Chondrocyte (in vitro differentiated cells): ENCODE measurements at regions not wholly inside any gene's neighbourhood (a gene's known extent, or its start where the extent isn't known, plus 50 kb on each side); places are given as distances from the start of the nearest gene placed in this dataset.
"Not testable (repeated sequence)": the region's sequence is repeated elsewhere in the genome, so short reads cannot be mapped to it uniquely, and the experiment has no call there.

ENCODE experiments used
- DNase-seq: peaks from one replicate; pipeline ENCODE4 v3.0.0; 2021; ENCODE audit warnings: mixed read lengths, low spot score
- H3K27ac Mint-ChIP-seq: one replicate; pipeline ENCODE4 v1.8.0; 2021; ENCODE audit warnings: mild to moderate bottlenecking, moderate library complexity, mixed read lengths; ENCODE audit not compliant: unreplicated experiment
- H3K27me3 Mint-ChIP-seq: 2 replicates; pipeline ENCODE4 v1.8.0; 2021; ENCODE audit warnings: low read depth, mixed read lengths
- H3K36me3 Mint-ChIP-seq: 2 replicates; pipeline ENCODE4 v1.8.0; 2021; ENCODE audit warnings: low read depth, mixed read lengths
- H3K4me1 Mint-ChIP-seq: 2 replicates; pipeline ENCODE4 v1.8.0; 2021; ENCODE audit warnings: low read depth, mild to moderate bottlenecking, mixed read lengths
- H3K4me3 Mint-ChIP-seq: one replicate; pipeline ENCODE4 v1.8.0; 2021; ENCODE audit warnings: mild to moderate bottlenecking, moderate library complexity, mixed read lengths; ENCODE audit not compliant: unreplicated experiment
- H3K9me3 Mint-ChIP-seq: 2 replicates; pipeline ENCODE4 v1.8.0; 2021; ENCODE audit warnings: low read depth, mixed read lengths
- TF ChIP-seq, protein P1 (sequence below): fragments of 200-600 bp; sonication (generic); IDR thresholded peaks from 2 replicates; pipeline ENCODE4 v1.5.0; 2021; ENCODE audit warnings: antibody characterized with exemption, mild to moderate bottlenecking, moderate library complexity

DNA sequence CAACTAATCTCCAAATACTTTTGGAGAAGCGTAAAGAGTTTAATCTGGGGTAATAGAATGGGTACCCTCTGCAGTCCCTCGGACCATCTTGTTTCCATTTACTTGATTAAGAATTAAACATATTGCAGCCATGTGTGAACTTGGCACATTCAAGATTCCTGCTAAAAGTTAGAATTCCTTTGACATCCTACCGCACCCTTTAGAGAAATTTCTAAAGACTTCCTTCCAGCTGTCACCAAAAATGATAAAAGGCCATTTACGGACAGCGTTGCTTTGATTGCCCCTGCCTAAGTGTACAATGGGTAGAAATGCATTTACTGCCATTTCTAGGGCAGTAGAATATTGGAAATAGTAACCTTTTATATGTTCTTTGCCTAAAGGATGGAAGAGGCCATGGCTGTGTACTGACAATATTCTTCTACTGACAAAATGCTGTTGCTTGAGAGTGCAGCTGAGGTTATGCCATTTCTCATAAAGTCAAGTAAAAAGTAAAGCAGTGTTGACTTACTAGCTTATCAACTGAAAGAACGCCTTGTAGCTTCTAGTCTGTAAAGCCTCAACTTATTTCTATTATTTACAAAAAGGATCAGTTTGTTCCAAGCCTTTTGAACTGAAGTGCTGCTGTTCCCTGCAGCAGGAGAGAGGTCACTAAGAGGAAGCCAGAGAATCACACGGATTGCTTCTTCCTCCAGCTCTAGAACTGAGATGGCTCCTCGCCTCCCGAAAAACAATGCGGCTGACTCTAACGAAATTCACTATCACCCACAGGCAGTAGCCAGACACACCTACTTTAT, 139.8 kb upstream of the BASP1 start:
- TF ChIP-seq, protein P1, sequence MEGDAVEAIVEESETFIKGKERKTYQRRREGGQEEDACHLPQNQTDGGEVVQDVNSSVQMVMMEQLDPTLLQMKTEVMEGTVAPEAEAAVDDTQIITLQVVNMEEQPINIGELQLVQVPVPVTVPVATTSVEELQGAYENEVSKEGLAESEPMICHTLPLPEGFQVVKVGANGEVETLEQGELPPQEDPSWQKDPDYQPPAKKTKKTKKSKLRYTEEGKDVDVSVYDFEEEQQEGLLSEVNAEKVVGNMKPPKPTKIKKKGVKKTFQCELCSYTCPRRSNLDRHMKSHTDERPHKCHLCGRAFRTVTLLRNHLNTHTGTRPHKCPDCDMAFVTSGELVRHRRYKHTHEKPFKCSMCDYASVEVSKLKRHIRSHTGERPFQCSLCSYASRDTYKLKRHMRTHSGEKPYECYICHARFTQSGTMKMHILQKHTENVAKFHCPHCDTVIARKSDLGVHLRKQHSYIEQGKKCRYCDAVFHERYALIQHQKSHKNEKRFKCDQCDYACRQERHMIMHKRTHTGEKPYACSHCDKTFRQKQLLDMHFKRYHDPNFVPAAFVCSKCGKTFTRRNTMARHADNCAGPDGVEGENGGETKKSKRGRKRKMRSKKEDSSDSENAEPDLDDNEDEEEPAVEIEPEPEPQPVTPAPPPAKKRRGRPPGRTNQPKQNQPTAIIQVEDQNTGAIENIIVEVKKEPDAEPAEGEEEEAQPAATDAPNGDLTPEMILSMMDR = no peak
- Mint-ChIP-seq H3K36me3 (no peaks in the 10 kb centered on the region), H3K4me1 (peaks cover 22% of the 10 kb centered on the region), H3K4me3 (no peak overlapping the region), H3K9me3 (no peaks in the 10 kb centered on the region), H3K27me3 (no peaks in the 10 kb centered on the region), H3K27ac (no peak overlapping the region)
- no peak for DNase-seq

DNA sequence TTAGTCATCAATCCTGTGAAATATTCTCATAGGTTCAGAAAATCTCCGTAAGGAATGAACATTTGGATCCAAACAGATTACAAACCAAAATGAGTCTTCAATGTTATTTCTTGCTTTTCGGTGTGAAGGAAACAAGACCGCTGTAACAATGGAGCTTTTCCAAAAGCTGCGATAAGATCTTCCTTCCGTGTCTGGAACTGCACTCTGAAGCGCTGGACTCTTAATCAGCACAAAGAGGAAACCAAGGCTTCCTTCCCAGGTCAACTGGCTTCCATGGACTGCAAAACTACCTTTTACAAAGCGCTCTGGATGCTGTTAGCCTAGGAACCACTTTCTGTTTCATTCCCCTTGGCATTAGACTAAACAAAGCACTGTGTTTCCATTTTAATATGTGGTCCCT, 137.9 kb upstream of the BASP1 start:
- Mint-ChIP-seq H3K4me1 (peaks cover 17% of the 10 kb centered on the region), H3K4me3 (no peak overlapping the region), H3K27ac (no peak overlapping the region), H3K9me3 (no peaks in the 10 kb centered on the region), H3K36me3 (no peaks in the 10 kb centered on the region), H3K27me3 (no peaks in the 10 kb centered on the region)
- no peak for DNase-seq
- TF ChIP-seq, protein P1 = no peak

DNA sequence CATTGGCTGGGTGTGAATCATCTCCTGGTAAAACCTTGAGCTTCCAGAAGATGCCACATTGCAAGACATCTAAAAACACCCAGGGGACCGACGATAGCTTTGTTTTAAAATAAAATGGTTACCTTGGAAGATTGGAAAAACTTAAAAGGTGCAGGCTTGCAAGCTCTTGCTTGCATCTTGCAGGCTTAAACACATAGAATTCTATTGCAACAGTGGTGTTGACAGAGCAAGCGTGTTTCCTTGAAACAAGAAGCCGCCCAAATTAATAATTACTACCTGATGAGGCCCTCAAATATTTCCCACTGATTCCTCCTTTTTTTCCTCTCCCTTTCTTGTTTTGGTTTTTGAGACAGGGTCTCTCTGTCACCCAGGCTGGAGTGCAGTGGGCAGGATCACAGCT, 137.1 kb upstream of the BASP1 start:
- no peak overlapping the region for H3K27ac Mint-ChIP-seq
- no peaks in the 10 kb centered on the region for H3K36me3 Mint-ChIP-seq
- TF ChIP-seq, protein P1 = no peak
- H3K4me3 Mint-ChIP-seq = no peak overlapping the region
- DNase-seq = no peak
- H3K27me3 Mint-ChIP-seq = no peaks in the 10 kb centered on the region
- H3K9me3 Mint-ChIP-seq = no peaks in the 10 kb centered on the region
- peaks cover 10% of the 10 kb centered on the region for H3K4me1 Mint-ChIP-seq

DNA sequence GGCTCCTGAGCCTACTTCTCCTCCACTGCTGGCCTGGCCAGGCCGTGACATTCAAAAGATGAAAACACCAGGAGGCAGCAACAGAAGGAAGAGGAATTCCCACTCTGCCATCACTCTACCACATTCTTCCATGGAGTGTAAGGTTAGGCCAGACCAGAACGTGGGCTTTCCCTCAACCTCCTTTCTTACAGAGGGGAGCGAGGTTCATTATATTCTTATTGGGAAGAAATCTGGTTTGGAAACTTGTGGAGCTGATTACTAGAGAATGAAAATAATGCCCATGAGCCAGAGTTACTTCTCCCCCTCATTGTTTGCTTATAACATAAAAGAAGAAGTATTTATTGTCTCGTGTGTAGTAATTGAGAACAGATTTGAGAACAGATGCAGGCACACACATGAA, 136.3 kb upstream of the BASP1 start:
- Mint-ChIP-seq H3K9me3 (no peaks in the 10 kb centered on the region), H3K36me3 (no peaks in the 10 kb centered on the region), H3K27ac (no peak overlapping the region), H3K4me3 (no peak overlapping the region), H3K27me3 (no peaks in the 10 kb centered on the region), H3K4me1 (peaks cover 4% of the 10 kb centered on the region)
- no peak for DNase-seq
- TF ChIP-seq, protein P1 = peak; percentile 16

DNA sequence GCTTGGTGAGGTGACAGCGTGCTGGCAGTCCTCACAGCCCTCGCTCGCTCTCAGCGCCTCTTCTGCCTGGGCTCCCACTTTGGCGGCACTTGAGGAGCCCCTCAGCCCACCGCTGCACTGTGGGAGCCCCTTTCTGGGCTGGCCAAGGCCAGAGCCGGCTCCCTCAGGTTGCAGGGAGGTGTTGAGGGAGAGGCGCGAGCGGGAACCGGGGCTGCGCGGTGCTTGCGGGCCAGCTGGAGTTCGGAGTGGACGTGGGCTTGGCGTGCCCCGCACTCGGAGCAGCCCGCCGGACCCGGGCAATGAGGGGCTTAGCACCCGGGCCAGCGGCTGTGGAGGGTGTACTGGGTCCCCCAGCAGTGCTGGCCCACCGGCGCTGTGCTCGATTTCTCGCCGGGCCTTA, 134.2 kb upstream of the BASP1 start:
- not testable (repeated sequence) for H3K9me3 Mint-ChIP-seq, DNase-seq, H3K27ac Mint-ChIP-seq, H3K27me3 Mint-ChIP-seq, H3K4me3 Mint-ChIP-seq, H3K4me1 Mint-ChIP-seq, H3K36me3 Mint-ChIP-seq

DNA sequence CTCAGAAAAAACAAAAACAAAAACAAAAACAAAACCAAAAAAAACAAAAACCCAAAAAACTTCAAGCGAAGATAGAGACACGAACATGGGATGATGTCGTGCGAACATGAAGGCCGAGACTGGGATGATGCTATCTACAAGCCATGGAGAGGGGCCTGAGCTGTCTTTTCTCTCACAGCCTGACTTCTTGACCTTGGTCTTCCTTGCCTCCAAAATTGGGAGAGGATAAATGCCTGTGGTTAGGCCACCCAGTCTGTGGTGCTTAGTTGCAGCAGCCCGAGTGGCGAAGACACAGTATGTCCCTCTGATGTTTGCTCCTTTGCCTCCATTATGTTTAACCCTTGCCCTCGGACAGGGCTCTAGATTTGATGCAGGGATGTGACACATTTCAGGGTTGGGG, 130.4 kb upstream of the BASP1 start:
- TF ChIP-seq, protein P1 = no peak
- Mint-ChIP-seq H3K27me3 (no peaks in the 10 kb centered on the region), H3K27ac (no peak overlapping the region), H3K9me3 (no peaks in the 10 kb centered on the region), H3K4me1 (peaks cover 11% of the 10 kb centered on the region), H3K4me3 (no peak overlapping the region), H3K36me3 (no peaks in the 10 kb centered on the region)
- no peak for DNase-seq
